Sciatic nerve (tissue), 2 donors: ENCODE measurements at regions not wholly inside any gene's neighbourhood (a gene's known extent, or its start where the extent isn't known, plus 50 kb on each side); places are given as distances from the start of the nearest gene placed in this dataset.
"Not testable (repeated sequence)": the region's sequence is repeated elsewhere in the genome, so short reads cannot be mapped to it uniquely, and the experiment has no call there.

Experiments used
- ATAC-seq: fragments of 200-7000 bp; cut with Tn5 transposase; one replicate; pipeline ENCODE4 v1.9.1; 2020; ENCODE audit warnings: mild to moderate bottlenecking, moderate library complexity
- DNase-seq: peaks from one replicate; pipeline ENCODE4 v3.0.0-alpha.2; 2020; ENCODE audit warnings: low spot score
- intact Hi-C: fragments of 100-400 bp; cut with DNase I; formaldehyde crosslinking; loops from one replicate; pipeline ENCODE4 v1.14.2; 2022
- donor health status: DM: no; HTN: no; CAD: no.
- donor health status: DM: no; HTN: no; CAD: no.

DNA sequence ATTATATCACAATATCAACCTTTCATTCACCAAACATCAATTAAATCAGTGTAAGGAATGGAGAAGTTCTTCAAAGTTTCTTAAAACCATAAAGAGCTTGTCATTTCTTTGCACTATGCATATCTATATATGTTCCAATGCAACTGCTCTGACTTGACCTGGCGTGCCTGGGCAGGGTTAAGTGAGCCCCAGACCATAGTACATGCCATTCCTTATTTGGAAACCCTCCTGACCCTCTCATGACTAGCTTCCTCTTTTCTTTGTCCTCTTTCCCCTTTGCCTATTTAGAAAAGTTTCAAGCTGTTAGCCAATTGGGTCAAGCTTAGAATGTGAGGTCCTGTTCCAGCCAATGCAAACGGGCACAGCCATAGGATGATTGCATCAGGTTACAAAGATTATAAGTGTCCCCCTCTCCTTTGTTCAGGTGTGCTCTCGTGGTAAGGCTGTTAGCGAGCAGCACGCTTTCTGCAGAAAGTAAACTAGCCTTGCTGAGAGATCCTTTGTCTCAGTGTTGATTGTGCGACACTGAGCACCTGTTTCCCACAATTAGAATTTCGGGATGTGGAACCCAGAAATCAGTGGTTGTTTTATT is 78.2 kb upstream of the UXS1 start:
- intact Hi-C loops: no loop called here
- no peak for DNase-seq
- ATAC-seq: no peak

DNA sequence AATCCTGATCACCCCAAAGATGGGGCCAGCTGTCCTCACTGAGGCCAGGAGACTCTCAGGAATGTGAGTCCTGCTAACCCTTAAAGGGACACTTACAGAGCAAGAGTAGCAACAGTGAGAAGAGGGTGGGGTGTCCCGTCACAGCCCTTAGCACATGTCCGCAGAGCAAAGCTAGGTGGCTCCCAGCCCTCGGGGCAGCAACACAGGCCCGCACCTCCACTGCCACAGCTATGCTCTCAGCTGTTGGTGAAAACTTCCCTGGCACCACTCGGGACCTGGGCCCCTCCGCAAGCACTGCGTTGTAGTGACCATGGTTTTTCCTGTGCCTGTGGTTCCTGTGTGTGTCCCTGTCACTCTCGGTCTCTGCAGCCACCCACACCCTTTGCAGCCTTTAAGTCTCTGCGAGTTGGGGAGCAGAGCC is 76.4 kb upstream of the UXS1 start:
- ATAC-seq (peak; percentile 67), DNase-seq (no peak)

DNA sequence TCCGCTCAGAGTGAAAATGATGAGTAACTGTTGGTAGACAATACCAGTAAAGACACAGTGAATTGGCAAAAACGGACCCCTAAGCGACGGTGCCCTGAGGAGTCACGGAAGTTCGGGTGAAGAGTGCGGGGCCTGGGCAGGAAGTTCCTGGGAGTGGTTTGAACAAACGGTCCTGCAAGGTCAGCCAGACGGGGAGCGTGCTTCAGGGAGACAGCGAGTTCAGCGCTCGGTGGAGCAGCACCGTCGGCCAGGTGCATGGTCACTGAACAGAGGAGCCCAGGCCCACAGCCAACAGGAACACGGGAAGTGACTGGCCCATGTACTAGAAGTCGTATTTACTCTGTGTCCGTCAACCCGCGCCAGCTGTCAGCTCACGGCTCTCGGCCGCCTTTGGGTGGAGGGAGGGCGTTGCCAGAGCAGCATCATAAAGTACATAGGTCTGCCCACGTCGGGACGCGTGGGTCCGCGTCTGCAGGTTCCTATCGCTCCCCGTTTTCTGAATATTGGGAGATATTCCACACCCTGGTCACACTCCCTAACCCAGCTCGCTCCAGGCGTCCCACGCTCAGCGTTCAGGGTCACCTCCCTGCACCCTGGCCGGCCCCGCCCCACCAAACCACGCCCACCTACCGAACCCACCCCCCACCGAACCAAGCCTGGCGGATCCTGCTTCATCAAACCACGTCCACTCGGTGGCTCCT is 75.6 kb upstream of the UXS1 start:
- DNase-seq (peak; percentile 59), ATAC-seq (peak; percentile 90)
- intact Hi-C loops: no loop called here

More for the DNA sequence above, 76.4 kb upstream of the UXS1 start:
- intact Hi-C loops: no loop called here

DNA sequence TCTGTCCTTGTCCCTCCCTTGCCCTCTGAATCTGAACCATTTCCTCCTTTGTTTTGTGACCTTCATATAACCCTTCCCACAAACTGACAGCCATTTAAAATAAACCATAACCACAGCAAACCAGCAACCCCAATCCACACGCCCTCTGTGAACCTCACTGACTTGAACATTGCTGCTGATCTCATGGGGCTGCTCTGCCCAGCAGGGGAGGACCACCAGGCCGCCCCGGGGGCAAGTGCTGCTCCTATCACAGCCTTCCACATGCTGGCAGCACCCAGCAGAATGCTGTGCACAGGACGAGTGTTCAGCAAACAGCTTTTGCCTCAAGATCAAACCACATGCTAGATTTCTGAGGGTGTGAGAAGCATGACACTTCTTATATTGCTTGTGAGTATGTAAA is 73.9 kb upstream of the UXS1 start:
- intact Hi-C loops: no loop called here
- no peak for DNase-seq
- ATAC-seq: no peak

DNA sequence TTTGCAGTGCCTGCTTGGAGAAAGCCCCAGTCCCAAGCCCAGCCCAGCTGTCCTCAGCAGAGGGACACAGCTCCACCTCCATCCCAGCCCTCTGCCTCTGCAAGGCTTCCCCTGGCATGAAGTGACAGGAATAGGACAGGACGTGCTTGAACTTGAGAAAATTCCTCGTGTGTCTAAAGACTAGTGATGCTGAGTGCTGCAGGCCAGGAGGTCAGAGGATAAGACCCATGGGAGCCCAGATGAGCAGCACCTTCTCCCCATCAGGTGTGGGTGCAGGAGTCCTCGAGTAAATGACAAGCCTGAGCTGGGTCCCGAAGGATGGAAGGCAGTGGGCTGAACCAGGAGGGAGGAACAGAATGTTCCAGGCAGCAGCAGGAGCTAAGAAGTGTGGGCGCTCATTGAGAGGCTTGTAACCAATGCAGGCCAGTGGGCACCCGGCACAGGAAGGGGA is 67.8 kb upstream of the UXS1 start:
- no peak for DNase-seq
- no peak for ATAC-seq
- intact Hi-C loops: no loop called here

DNA sequence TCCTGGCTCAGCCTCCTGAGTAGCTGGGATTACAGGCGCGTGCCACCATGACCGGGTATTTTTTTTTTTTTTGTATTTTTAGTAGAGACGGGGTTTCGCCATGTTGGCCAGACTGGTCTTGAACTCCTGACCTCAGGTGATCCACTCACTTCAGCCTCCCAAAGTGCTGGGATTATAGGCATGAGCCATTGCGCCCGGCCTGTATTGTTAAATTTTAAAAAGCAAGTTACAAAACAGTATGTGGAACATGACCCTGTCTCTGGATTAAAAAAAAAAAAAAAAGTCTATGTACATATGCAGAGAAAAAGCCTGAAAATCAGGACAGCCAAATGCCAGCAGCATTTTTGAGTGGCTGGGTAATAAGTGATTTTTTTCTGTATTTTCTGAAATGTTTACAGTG is 64.8 kb upstream of the UXS1 start:
- DNase-seq, ATAC-seq, intact Hi-C loops: not testable (repeated sequence)

DNA sequence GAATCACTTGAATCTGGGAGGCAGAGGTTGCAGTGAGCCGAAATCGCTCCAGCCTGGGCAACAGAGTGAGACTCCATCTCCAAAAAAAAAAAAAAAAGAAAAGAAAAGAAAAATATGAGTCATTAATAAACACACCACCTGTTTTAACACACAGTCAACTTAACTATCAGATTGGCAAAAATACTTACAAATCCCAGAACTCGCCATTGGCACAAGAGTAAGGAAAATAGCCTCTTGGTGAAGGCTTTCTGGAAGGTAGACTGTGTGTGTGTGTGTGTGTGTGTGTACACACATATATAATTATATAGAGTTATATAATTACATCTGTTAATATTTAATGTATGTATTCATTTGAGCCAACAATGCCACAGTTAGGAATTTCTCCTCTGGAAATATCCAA is 63.7 kb upstream of the UXS1 start:
- DNase-seq: no peak
- no peak for ATAC-seq
- intact Hi-C loops: no loop called here

DNA sequence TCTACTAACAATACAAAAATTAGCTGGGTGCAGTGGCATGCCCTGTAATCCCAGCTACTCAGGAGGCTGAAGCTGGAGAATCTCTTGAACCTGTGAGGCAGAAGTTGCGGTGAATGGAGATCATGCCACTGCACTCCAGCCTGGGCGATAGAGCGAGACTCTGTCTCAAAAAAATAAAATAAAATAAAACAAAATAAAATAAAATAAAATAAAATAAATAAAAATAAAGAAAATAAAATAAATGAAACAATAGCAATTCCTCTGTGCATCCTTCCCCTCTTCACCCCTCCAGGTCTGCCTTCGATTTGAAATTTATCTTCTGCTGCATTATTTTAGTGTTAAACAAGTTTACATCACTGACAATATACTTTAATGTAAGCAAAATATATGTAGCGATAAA is 63.0 kb upstream of the UXS1 start:
- DNase-seq (no peak), ATAC-seq (no peak)
- intact Hi-C loops: no loop called here

DNA sequence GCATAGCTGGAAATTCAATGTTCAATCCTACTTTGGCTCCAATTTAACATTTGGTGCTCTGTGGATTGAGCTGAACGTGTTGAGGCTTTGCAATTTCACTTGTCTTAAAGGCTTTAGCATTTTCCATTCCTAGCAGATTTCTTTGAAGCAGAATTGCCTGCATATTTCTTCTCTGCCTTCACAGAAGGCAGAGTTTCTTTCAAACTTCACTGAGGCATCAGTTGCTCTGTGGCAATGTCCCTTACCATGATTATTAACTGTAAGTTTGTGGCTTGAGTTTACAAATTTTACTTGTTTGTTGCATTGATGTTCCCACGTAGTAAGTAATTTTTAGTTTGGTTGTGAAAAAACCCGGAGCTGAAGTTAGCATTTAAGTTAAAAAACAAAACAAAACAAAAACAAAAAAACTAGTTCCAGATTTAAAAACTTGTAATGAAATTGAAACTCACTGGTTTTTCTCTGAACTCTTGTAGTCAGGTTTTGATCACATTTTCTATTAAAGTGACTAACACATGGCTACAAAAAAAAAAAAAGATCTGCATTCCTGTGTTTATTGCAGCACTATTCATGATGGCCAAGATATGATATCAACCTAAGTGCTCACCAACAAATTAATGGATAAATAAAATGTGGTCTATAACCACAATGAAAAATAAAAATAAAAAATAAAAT is 55.2 kb upstream of the UXS1 start:
- intact Hi-C loops, DNase-seq, ATAC-seq: not testable (repeated sequence)

DNA sequence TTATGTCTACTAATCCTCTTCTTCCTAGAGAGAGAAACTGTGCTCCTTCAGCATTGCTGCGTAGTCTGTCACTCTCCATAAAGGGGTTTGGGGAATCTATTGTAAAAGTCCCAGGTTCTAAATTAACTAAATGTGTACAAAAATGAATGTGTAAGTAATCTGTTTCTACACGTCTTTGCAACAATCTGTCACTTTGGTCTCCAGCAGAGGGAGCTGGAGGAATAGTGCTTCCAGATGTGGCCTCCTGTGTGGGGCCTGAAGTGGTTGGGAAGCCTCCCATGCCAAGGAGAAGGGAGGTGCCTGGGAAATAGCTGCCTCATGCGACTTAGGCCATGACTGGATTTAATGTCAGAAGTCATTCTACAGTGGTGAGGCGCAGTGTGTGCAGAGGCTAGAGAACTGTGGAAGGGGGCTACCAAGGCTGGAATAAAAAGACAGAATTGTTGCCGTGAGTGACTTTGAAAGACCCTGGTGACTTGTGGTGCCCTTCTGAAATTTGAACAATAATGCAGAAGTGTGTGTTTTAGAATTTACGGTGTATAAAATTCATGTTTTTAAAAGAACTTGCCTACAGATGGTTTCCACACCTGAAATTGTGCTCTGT is 54.5 kb upstream of the UXS1 start:
- peak; percentile 82 for ATAC-seq
- intact Hi-C loops, DNase-seq: not testable (repeated sequence)
